ENCODE measurements at regions not wholly inside any gene's neighbourhood (a gene's known extent, or its start where the extent isn't known, plus 50 kb on each side); places are given as distances from the start of the nearest gene placed in this dataset.

- DNase-seq = no peak
Measured at GRCh38 chr4:57444671-57445070, 334.5 kb upstream of the IGFBP7 start.

GRCh38 chr4:57443787-57444186, 333.6 kb upstream of the IGFBP7 start:
- no peak for DNase-seq

- DNase-seq = no peak
Measured at GRCh38 chr4:57443308-57443707, 333.1 kb upstream of the IGFBP7 start.

GRCh38 chr4:57442831-57443291, 332.7 kb upstream of the IGFBP7 start:
- DNase-seq = no peak

- DNase-seq = no peak
Measured at GRCh38 chr4:57442241-57442640, 332.1 kb upstream of the IGFBP7 start.

- no peak for DNase-seq
Measured at GRCh38 chr4:57437649-57438048, 327.5 kb upstream of the IGFBP7 start.

- DNase-seq = no peak
Measured at GRCh38 chr4:57435300-57435699, 325.1 kb upstream of the IGFBP7 start.

- no peak for DNase-seq
Measured at GRCh38 chr4:57430726-57431125, 320.5 kb upstream of the IGFBP7 start.

- DNase-seq = no peak
Measured at GRCh38 chr4:57426779-57427395, 316.7 kb upstream of the IGFBP7 start.

- no peak for DNase-seq
Measured at GRCh38 chr4:57425610-57426009, 315.4 kb upstream of the IGFBP7 start.

- no peak for DNase-seq
Measured at GRCh38 chr4:57424232-57424897, 314.2 kb upstream of the IGFBP7 start.

- DNase-seq = no peak
Measured at GRCh38 chr4:57418133-57418532, 307.9 kb upstream of the IGFBP7 start.

GRCh38 chr4:57412259-57413054, 302.3 kb upstream of the IGFBP7 start:
- DNase-seq = no peak

- DNase-seq = no peak
Measured at GRCh38 chr4:57410331-57411052, 300.3 kb upstream of the IGFBP7 start.

GRCh38 chr4:57405359-57405758, 295.2 kb upstream of the IGFBP7 start:
- DNase-seq = no peak

GRCh38 chr4:57404483-57404882, 294.3 kb upstream of the IGFBP7 start:
- DNase-seq = no peak

GRCh38 chr4:57403591-57403990, 293.4 kb upstream of the IGFBP7 start:
- DNase-seq = no peak

- DNase-seq = no peak
Measured at GRCh38 chr4:57401586-57401985, 291.4 kb upstream of the IGFBP7 start.

- DNase-seq = no peak
Measured at GRCh38 chr4:57378766-57379165, 268.6 kb upstream of the IGFBP7 start.

GRCh38 chr4:57374866-57375595, 264.8 kb upstream of the IGFBP7 start:
- DNase-seq = no peak

GRCh38 chr4:57373991-57374390, 263.8 kb upstream of the IGFBP7 start:
- no peak for DNase-seq

GRCh38 chr4:57371671-57372070, 261.5 kb upstream of the IGFBP7 start:
- DNase-seq = no peak

- DNase-seq = no peak
Measured at GRCh38 chr4:57370691-57371090, 260.5 kb upstream of the IGFBP7 start.

All from activated CD4-positive, CD25-positive, alpha-beta regulatory T cell (primary cell).